K562 (cell line): ENCODE measurements at regions not wholly inside any gene's neighbourhood (a gene's known extent, or its start where the extent isn't known, plus 50 kb on each side); places are given as distances from the start of the nearest gene placed in this dataset.

Source experiments
- CBX8 ChIP-seq: fragments of 200-600 bp; sonication (generic); IDR thresholded peaks from 2 replicates; pipeline ENCODE4 v1.6.1; 2012; ENCODE audit warnings: borderline replicate concordance, mixed run types, low read depth, mild to moderate bottlenecking, moderate library complexity, mixed read lengths, low read length, control low read depth, inconsistent platforms; ENCODE audit not compliant: poor library complexity, severe bottlenecking; ENCODE audit errors: extremely low read depth
- CEBPB ChIP-seq: fragments of 450-650 bp; IDR thresholded peaks from 2 replicates; pipeline ENCODE4 v1.6.1; 2016; ENCODE audit warnings: missing genetic modification characterization, missing compliant biosample characterization
- DPF2 ChIP-seq: fragments of 450-650 bp; IDR thresholded peaks from 2 replicates; pipeline ENCODE4 v1.6.1; 2016
- EZH2 ChIP-seq: IDR thresholded peaks from 2 replicates; pipeline ENCODE4 v1.6.1; 2012; ENCODE audit warnings: low read depth, mild to moderate bottlenecking, inconsistent platforms, low read length, borderline replicate concordance
- NFE2L1 ChIP-seq: fragments of 450-650 bp; IDR thresholded peaks from 2 replicates; pipeline ENCODE4 v1.6.1; 2016; ENCODE audit warnings: missing genetic modification characterization, low read depth, mild to moderate bottlenecking, missing compliant biosample characterization, moderate library complexity, borderline replicate concordance
- POLR2A ChIP-seq: fragments of 450-650 bp; conservative IDR thresholded peaks from 2 replicates; pipeline ENCODE4 v1.6.1; 2016
- POLR2AphosphoS5 ChIP-seq: IDR thresholded peaks from 2 replicates; pipeline ENCODE4 v1.6.1; 2011; ENCODE audit warnings: mild to moderate bottlenecking, low read depth, low read length, moderate library complexity; ENCODE audit not compliant: control insufficient read depth, insufficient read depth
- SMARCA5 ChIP-seq: fragments of 450-650 bp; IDR thresholded peaks from 2 replicates; pipeline ENCODE4 v1.6.1; 2016
- ZEB2 ChIP-seq: fragments of 450-650 bp; IDR thresholded peaks from 2 replicates; pipeline ENCODE4 v1.6.1; 2016
- TF ChIP-seq, protein P1 (sequence below), 2 experiments: IDR thresholded peaks in 1 of 2; conservative IDR thresholded peaks in 1 of 2; 2 replicates each; pipeline ENCODE4 v1.6.1; 2016; ENCODE audit warnings: low read depth in 2 of 2, mild to moderate bottlenecking in 1 of 2, missing compliant biosample characterization in 1 of 2, missing genetic modification characterization in 1 of 2, moderate library complexity in 1 of 2
- TF ChIP-seq, protein P2 (sequence below), 3 experiments: IDR thresholded peaks in 2 of 3; conservative IDR thresholded peaks in 1 of 3; 2 replicates each; pipeline ENCODE4 v1.5.1; 2011 to 2012; ENCODE audit warnings: low read length in 3 of 3, mild to moderate bottlenecking in 3 of 3, control low read depth in 2 of 3, improper control_type of control experiment in 1 of 3, inconsistent platforms in 1 of 3, low read depth in 1 of 3, mixed read lengths in 1 of 3, moderate library complexity in 1 of 3; ENCODE audit not compliant: insufficient read depth in 2 of 3
- TF ChIP-seq, protein P3 (sequence below): sonication (generic); formaldehyde crosslinking; IDR thresholded peaks from 2 replicates; pipeline ENCODE4 v1.8.1; 2022; ENCODE audit warnings: missing genetic modification reagents

DNA sequence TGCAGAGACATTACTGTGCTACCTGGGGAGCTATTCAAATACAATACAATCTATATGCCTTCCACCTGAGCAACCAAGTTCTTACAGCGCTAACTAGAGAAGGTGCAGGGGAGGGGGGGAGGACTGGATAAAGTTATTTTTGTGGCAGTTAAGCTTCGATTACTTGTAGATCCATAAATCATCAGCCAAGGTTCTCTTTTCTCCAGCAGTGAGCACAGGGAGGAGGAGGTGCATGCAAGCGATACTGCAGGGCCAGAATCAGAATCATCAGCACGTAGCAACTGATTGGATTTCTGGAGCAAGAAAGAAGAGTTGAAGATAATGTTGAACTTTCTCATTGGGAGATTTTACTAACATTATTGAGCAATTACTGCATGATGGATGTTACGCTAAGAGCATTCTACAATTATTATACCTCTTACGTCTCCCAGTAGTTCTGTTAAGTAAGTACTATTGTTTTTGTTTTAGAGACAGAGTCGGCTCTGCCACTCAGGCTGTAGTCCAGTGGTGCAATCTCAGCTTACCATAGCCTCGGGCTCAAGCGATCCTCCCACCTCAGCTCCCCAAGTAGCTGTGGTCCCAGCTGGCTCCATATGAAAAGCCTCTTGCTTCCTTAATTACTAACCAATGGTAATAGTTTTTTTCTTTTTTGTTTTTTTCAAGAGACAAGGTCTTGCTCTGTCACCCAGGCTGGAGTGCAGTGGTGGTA, 74.6 kb upstream of the EEA1 start:
- TF ChIP-seq NFE2L1 (tag): no peak
- TF ChIP-seq CEBPB (tag): 0 out of 2 replicates have a peak, but pooled peaks have one; percentile 28
- TF ChIP-seq POLR2A: no peak
- TF ChIP-seq, protein P1, sequence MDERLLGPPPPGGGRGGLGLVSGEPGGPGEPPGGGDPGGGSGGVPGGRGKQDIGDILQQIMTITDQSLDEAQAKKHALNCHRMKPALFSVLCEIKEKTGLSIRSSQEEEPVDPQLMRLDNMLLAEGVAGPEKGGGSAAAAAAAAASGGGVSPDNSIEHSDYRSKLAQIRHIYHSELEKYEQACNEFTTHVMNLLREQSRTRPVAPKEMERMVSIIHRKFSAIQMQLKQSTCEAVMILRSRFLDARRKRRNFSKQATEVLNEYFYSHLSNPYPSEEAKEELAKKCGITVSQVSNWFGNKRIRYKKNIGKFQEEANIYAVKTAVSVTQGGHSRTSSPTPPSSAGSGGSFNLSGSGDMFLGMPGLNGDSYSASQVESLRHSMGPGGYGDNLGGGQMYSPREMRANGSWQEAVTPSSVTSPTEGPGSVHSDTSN (CRISPR knock-in tag; IDR thresholded peaks at IDR 0.05; ENCODE audit: low read depth): no peak
- TF ChIP-seq, protein P1 (tag; conservative IDR thresholded peaks at IDR 0.05; ENCODE audit: low read depth): 0 out of 2 replicates have a peak, but pooled peaks have one; percentile 29
- TF ChIP-seq POLR2AphosphoS5: no peak
- no peak for TF ChIP-seq SMARCA5
- TF ChIP-seq, protein P2, sequence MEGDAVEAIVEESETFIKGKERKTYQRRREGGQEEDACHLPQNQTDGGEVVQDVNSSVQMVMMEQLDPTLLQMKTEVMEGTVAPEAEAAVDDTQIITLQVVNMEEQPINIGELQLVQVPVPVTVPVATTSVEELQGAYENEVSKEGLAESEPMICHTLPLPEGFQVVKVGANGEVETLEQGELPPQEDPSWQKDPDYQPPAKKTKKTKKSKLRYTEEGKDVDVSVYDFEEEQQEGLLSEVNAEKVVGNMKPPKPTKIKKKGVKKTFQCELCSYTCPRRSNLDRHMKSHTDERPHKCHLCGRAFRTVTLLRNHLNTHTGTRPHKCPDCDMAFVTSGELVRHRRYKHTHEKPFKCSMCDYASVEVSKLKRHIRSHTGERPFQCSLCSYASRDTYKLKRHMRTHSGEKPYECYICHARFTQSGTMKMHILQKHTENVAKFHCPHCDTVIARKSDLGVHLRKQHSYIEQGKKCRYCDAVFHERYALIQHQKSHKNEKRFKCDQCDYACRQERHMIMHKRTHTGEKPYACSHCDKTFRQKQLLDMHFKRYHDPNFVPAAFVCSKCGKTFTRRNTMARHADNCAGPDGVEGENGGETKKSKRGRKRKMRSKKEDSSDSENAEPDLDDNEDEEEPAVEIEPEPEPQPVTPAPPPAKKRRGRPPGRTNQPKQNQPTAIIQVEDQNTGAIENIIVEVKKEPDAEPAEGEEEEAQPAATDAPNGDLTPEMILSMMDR (IDR thresholded peaks at IDR 0.05 in 2 of 3, conservative IDR thresholded peaks at IDR 0.05 in 1 of 3; ENCODE audit: insufficient read depth in 2 of 3, low read depth in 1 of 3, low read length in 3 of 3): no peak
- TF ChIP-seq, protein P3, sequence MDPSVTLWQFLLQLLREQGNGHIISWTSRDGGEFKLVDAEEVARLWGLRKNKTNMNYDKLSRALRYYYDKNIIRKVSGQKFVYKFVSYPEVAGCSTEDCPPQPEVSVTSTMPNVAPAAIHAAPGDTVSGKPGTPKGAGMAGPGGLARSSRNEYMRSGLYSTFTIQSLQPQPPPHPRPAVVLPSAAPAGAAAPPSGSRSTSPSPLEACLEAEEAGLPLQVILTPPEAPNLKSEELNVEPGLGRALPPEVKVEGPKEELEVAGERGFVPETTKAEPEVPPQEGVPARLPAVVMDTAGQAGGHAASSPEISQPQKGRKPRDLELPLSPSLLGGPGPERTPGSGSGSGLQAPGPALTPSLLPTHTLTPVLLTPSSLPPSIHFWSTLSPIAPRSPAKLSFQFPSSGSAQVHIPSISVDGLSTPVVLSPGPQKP: no peak
- TF ChIP-seq ZEB2: no peak
- no peak for TF ChIP-seq EZH2
- no peak for TF ChIP-seq DPF2
- TF ChIP-seq CBX8: no peak
